Lower leg skin (tissue), 3 donors: ENCODE measurements at regions not wholly inside any gene's neighbourhood (a gene's known extent, or its start where the extent isn't known, plus 50 kb on each side); places are given as distances from the start of the nearest gene placed in this dataset.

Experiments
- POLR2A ChIP-seq, 2 donors: fragments of 450-650 bp; IDR thresholded peaks; one replicate each; pipeline ENCODE4 v1.6.1; 2016 to 2017; ENCODE audit warnings: antibody characterized with exemption in 2 of 2, mild to moderate bottlenecking in 1 of 2, moderate library complexity in 1 of 2
- TF ChIP-seq, protein P1 (sequence below), 3 donors: fragments of 450-650 bp; IDR thresholded peaks; one replicate each; pipeline ENCODE4 v1.5.1; 2016; ENCODE audit warnings: antibody characterized with exemption in 3 of 3, mild to moderate bottlenecking in 3 of 3, moderate library complexity in 2 of 3

DNA sequence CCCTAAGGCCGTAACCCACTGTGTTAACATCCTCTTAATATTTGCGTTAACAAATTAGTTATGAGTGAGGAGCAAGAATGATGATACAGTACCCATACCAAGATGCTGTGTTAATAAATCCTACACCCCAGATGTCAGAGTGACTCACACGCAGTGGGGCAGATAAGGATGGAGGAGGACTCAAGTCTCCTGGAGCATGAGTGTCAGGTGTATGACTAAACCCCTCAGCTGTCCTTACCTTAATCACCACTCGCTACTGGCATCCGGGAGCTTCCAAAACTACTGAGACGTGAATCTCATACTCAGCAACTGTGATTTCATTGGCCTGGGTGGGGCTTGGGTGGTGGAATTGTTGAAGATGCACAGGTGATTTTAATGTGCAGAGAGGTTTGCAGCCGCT lies 131.3 kb upstream of the MTHFD1L start:
- TF ChIP-seq, protein P1, sequence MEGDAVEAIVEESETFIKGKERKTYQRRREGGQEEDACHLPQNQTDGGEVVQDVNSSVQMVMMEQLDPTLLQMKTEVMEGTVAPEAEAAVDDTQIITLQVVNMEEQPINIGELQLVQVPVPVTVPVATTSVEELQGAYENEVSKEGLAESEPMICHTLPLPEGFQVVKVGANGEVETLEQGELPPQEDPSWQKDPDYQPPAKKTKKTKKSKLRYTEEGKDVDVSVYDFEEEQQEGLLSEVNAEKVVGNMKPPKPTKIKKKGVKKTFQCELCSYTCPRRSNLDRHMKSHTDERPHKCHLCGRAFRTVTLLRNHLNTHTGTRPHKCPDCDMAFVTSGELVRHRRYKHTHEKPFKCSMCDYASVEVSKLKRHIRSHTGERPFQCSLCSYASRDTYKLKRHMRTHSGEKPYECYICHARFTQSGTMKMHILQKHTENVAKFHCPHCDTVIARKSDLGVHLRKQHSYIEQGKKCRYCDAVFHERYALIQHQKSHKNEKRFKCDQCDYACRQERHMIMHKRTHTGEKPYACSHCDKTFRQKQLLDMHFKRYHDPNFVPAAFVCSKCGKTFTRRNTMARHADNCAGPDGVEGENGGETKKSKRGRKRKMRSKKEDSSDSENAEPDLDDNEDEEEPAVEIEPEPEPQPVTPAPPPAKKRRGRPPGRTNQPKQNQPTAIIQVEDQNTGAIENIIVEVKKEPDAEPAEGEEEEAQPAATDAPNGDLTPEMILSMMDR (IDR thresholded peaks at IDR 0.05) = no peak
- TF ChIP-seq POLR2A (IDR thresholded peaks at IDR 0.05) = no peak
